IMR-90 (cell line): ENCODE measurements at regions not wholly inside any gene's neighbourhood (a gene's known extent, or its start where the extent isn't known, plus 50 kb on each side); places are given as distances from the start of the nearest gene placed in this dataset.

ENCODE experiments used
- ATAC-seq: fragments of 200-7000 bp; cut with Tn5 transposase; 2 replicates; pipeline ENCODE4 v1.9.1; 2020; ENCODE audit warnings: low read depth, mild to moderate bottlenecking, moderate library complexity
- BruUV-seq: library from RNA; stranded (reverse); fragments of 400-500 nt; replicated peaks from 2 replicates; lab custom pipeline; 2021; lab: Mats Ljungman, UMichigan
- CTCF ChIA-PET: fragments of 300-600 bp; formaldehyde crosslinking; extraction: SDS; loops from one replicate; lab custom pipeline; 2021; ENCODE audit warnings: antibody characterized with exemption; lab: Yijun Ruan, JAX
- POLR2A ChIA-PET: fragments of 300-600 bp; sonication (Branson Sonifier 250); formaldehyde crosslinking; loops from one replicate; lab custom pipeline; 2022; ENCODE audit warnings: antibody characterized with exemption; ENCODE audit not compliant: unreplicated experiment; lab: Charles Lee
- DNase-seq: peaks from one replicate; pipeline ENCODE4 v3.0.0; 2013
- H2AFZ ChIP-seq: replicated peaks from 2 replicates; pipeline ENCODE3; 2013; ENCODE audit warnings: low read length, mild to moderate bottlenecking; ENCODE audit not compliant: poor library complexity
- H2AK5ac ChIP-seq: 2 replicates; pipeline ENCODE4 v1.6.1; 2013; ENCODE audit warnings: low read depth, low read length, inconsistent platforms
- H2AK9ac ChIP-seq: replicated peaks from 2 replicates; pipeline ENCODE3; 2013; ENCODE audit warnings: mild to moderate bottlenecking, low read depth, low read length, moderate library complexity; ENCODE audit not compliant: poor library complexity
- H2BK120ac ChIP-seq: 2 replicates; pipeline ENCODE4 v1.6.1; 2013; ENCODE audit warnings: low read depth, low read length, inconsistent platforms
- H2BK15ac ChIP-seq: 3 replicates; pipeline ENCODE4 v1.6.1; 2013; ENCODE audit warnings: low read depth, low read length, inconsistent platforms
- H2BK20ac ChIP-seq: 2 replicates; pipeline ENCODE4 v1.6.1; 2013; ENCODE audit warnings: low read depth, mild to moderate bottlenecking, inconsistent platforms, low read length, moderate library complexity
- H2BK5ac ChIP-seq: 2 replicates; pipeline ENCODE4 v1.6.1; 2013; ENCODE audit warnings: mild to moderate bottlenecking, low read depth, low read length, inconsistent platforms; ENCODE audit not compliant: poor library complexity, severe bottlenecking
- H3K14ac ChIP-seq: replicated peaks from 2 replicates; pipeline ENCODE4 v1.6.1; 2013; ENCODE audit warnings: low read depth, low read length, inconsistent platforms
- H3K18ac ChIP-seq: 2 replicates; pipeline ENCODE4 v1.6.1; 2013; ENCODE audit warnings: low read depth, low read length, control low read depth
- H3K23ac ChIP-seq: 2 replicates; pipeline ENCODE4 v1.6.1; 2013; ENCODE audit warnings: low read depth, low read length, inconsistent platforms
- H3K27ac ChIP-seq: 2 replicates; pipeline ENCODE4 v1.5.1; 2013; ENCODE audit warnings: mild to moderate bottlenecking, control low read depth, low read length; ENCODE audit not compliant: insufficient read depth
- H3K27me3 ChIP-seq: 2 replicates; pipeline ENCODE4 v1.6.1; 2013; ENCODE audit warnings: low read length; ENCODE audit not compliant: control insufficient read depth, insufficient read depth
- H3K36me3 ChIP-seq: 2 replicates; pipeline ENCODE4 v1.6.1; 2013; ENCODE audit warnings: low read length, mixed read lengths; ENCODE audit not compliant: control insufficient read depth, insufficient read depth
- H3K4ac ChIP-seq: 2 replicates; pipeline ENCODE4 v1.6.1; 2013; ENCODE audit warnings: low read depth, low read length, inconsistent platforms
- H3K4me1 ChIP-seq: 2 replicates; pipeline ENCODE4 v1.6.1; 2013; ENCODE audit warnings: low read length, mixed read lengths; ENCODE audit not compliant: control insufficient read depth, insufficient read depth
- H3K4me2 ChIP-seq: 2 replicates; pipeline ENCODE4 v1.6.1; 2013; ENCODE audit warnings: low read depth, mild to moderate bottlenecking, control low read depth, low read length, moderate library complexity
- H3K4me3 ChIP-seq: 2 replicates; pipeline ENCODE4 v1.5.1; 2013; ENCODE audit warnings: low read depth, mild to moderate bottlenecking, control low read depth, low read length, moderate library complexity; ENCODE audit not compliant: insufficient read depth
- H3K56ac ChIP-seq: 2 replicates; pipeline ENCODE4 v1.6.1; 2013; ENCODE audit warnings: low read length, inconsistent platforms; ENCODE audit not compliant: insufficient read depth; ENCODE audit errors: extremely low read depth
- H3K79me1 ChIP-seq, 2 experiments: 2 replicates each; pipeline ENCODE4 v1.6.1; 2013; ENCODE audit warnings: low read length in 2 of 2, inconsistent platforms in 1 of 2, low read depth in 1 of 2
- H3K9ac ChIP-seq: 2 replicates; pipeline ENCODE4 v1.6.1; 2013; ENCODE audit warnings: low read depth, low read length, control low read depth
- H3K9me1 ChIP-seq: 2 replicates; pipeline ENCODE4 v1.6.1; 2013; ENCODE audit warnings: low read length, inconsistent platforms; ENCODE audit not compliant: insufficient read depth
- H3K9me3 ChIP-seq: 2 replicates; pipeline ENCODE4 v1.6.1; 2013; ENCODE audit warnings: low read length; ENCODE audit not compliant: control insufficient read depth, insufficient read depth
- H4K20me1 ChIP-seq: 2 replicates; pipeline ENCODE4 v1.6.1; 2013; ENCODE audit warnings: low read length, inconsistent platforms; ENCODE audit not compliant: insufficient read depth
- H4K5ac ChIP-seq: 2 replicates; pipeline ENCODE4 v1.6.1; 2013; ENCODE audit warnings: mild to moderate bottlenecking, low read depth, low read length, control low read depth
- H4K8ac ChIP-seq, 2 experiments: 2 replicates each; pipeline ENCODE4 v1.6.1; 2013; ENCODE audit warnings: low read depth in 2 of 2, low read length in 2 of 2, control low read depth in 1 of 2, inconsistent platforms in 1 of 2
- H4K91ac ChIP-seq: 2 replicates; pipeline ENCODE4 v1.6.1; 2013; ENCODE audit warnings: low read depth, low read length, inconsistent platforms; ENCODE audit not compliant: insufficient read depth
- BHLHE40 ChIP-seq: fragments of 150-350 bp; IDR thresholded peaks from 2 replicates; pipeline ENCODE4 v1.6.1; 2016; ENCODE audit warnings: mild to moderate bottlenecking, low read depth, low read length
- CHD1 ChIP-seq: IDR thresholded peaks from 2 replicates; pipeline ENCODE4 v1.6.1; 2012; ENCODE audit warnings: low read depth, low read length, improper control_type of control experiment
- CTCF ChIP-seq: conservative IDR thresholded peaks from 2 replicates; pipeline ENCODE4 v1.5.1; 2012; ENCODE audit warnings: mild to moderate bottlenecking, low read depth, low read length, improper control_type of control experiment
- FOS ChIP-seq: fragments of 150-350 bp; IDR thresholded peaks from 2 replicates; pipeline ENCODE4 v1.6.1; 2016; ENCODE audit warnings: low read depth, low read length
- RCOR1 ChIP-seq: IDR thresholded peaks from 2 replicates; pipeline ENCODE4 v1.6.1; 2012; ENCODE audit warnings: mild to moderate bottlenecking, low read length, improper control_type of control experiment; ENCODE audit not compliant: insufficient replicate concordance
- WGBS, 2 experiments: methylation state at CpG; one replicate each; pipeline versions ENCODE4 v1.1.5 to v1.1.7; 2013; ENCODE audit warnings: missing lambda C conversion rate in 2 of 2; ENCODE audit not compliant: insufficient read length in 1 of 2; ENCODE audit errors: extremely low coverage in 2 of 2; 5-methylcytosine and 5-hydroxymethylcytosine counted together
- dilution Hi-C: fragments of 300-500 bp; cut with HindIII; formaldehyde crosslinking; loops from one replicate; pipeline ENCODE4 v1.14.3; 2018; ENCODE audit warnings: low sequenced_read_pairs; ENCODE audit not compliant: unreplicated experiment
- in situ Hi-C: fragments of 300-500 bp; cut with MboI; formaldehyde crosslinking; loops from 3 replicates; pipeline ENCODE4 v1.14.3; 2019; ENCODE audit warnings: low sequenced_read_pairs, inconsistent platforms, mixed read lengths
- intact Hi-C: fragments of 100-400 bp; cut with micrococcal nuclease; formaldehyde crosslinking; loops from 2 replicates; pipeline ENCODE4 v1.10.0; 2022

- ATAC-seq (no peak), DNase-seq (no peak)
- Histone ChIP-seq H3K4me3 (no peak overlapping the region), H2AFZ (no peak overlapping the region), H3K27me3 (no peaks in the 10 kb centered on the region), H3K9me3 (no peaks in the 10 kb centered on the region; the same call in 1 of the 2 replicates), H4K5ac (no peak overlapping the region), H4K20me1 (no peaks in the 10 kb centered on the region), H3K4me2 (no peak overlapping the region), H3K4ac (no peak overlapping the region), H2BK5ac (no peak overlapping the region), H3K14ac (no peak overlapping the region), H3K56ac (no peak overlapping the region), H4K8ac (no peak overlapping the region), H2AK9ac (no peak overlapping the region), H3K18ac (no peak overlapping the region), H3K36me3 (no peaks in the 10 kb centered on the region), H3K27ac (no peak overlapping the region), H3K23ac (no peak overlapping the region), H3K79me1 (no peaks in the 10 kb centered on the region), H2BK15ac (no peak overlapping the region), H4K91ac (no peak overlapping the region), H3K9ac (no peak overlapping the region), H2AK5ac (no peak overlapping the region), H3K4me1 (peaks cover 4% of the 10 kb centered on the region; the same call in 1 of the 2 replicates), H2BK20ac (no peak overlapping the region), H2BK120ac (no peak overlapping the region), H3K9me1 (no peaks in the 10 kb centered on the region)
- CTCF ChIA-PET = no interaction called here
- POLR2A ChIA-PET = no interaction called here
- intact Hi-C loops = loop anchor here (5.0 kb wide), 1 partner anchor 163 kb away; no protein-coding TSS in a partner anchor
- BruUV-seq = no TSS peak
- WGBS, 2 experiments = 71% methylated on average over 2 of the region's 4 CpGs; no CpG with 5 or more reads in 1 of the 2 experiments
- dilution Hi-C loops = no loop called here
- no peak for TF ChIP-seq CHD1
- no peak for TF ChIP-seq RCOR1
- no peak for TF ChIP-seq BHLHE40
- no peak for TF ChIP-seq CTCF
- TF ChIP-seq FOS = no peak
- in situ Hi-C loops = no loop called here
Measured at GRCh38 chr12:127555071-127555470, 711.9 kb upstream of the TMEM132C start.
